ENCODE measurements at regions not wholly inside any gene's neighbourhood (a gene's known extent, or its start where the extent isn't known, plus 50 kb on each side); places are given as distances from the start of the nearest gene placed in this dataset.
"Not testable (repeated sequence)": the region's sequence is repeated elsewhere in the genome, so short reads cannot be mapped to it uniquely, and the experiment has no call there.

DNA sequence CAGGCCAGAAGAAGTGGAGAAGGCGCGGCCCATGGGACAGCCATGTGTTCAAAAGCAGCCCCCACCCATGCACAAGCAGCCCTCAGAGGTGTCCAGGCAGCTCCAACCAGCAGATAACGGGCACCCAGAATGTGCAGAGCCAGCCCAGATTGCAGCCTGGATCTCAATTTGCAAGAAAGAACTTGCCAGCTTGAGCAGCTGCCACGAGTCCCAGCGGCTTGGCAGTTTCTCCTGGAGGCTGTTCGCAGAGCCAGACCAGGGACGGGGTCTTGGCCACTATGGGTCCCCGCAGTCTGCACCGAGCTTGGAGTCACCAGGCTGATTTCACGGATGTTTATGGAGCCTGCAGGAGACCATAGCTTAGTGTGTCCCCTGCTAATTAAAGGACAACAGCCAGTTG is 61.4 kb upstream of the SULF2 start:
- TF ChIP-seq, protein P1, sequence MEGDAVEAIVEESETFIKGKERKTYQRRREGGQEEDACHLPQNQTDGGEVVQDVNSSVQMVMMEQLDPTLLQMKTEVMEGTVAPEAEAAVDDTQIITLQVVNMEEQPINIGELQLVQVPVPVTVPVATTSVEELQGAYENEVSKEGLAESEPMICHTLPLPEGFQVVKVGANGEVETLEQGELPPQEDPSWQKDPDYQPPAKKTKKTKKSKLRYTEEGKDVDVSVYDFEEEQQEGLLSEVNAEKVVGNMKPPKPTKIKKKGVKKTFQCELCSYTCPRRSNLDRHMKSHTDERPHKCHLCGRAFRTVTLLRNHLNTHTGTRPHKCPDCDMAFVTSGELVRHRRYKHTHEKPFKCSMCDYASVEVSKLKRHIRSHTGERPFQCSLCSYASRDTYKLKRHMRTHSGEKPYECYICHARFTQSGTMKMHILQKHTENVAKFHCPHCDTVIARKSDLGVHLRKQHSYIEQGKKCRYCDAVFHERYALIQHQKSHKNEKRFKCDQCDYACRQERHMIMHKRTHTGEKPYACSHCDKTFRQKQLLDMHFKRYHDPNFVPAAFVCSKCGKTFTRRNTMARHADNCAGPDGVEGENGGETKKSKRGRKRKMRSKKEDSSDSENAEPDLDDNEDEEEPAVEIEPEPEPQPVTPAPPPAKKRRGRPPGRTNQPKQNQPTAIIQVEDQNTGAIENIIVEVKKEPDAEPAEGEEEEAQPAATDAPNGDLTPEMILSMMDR (IDR thresholded peaks at IDR 0.05), result not testable (repeated sequence)
- TF ChIP-seq POLR2A (IDR thresholded peaks at IDR 0.05; ENCODE audit: low read depth); POLR2AphosphoS5 (IDR thresholded peaks at IDR 0.05): not testable (repeated sequence)
